ENCODE measurements at regions not wholly inside any gene's neighbourhood (a gene's known extent, or its start where the extent isn't known, plus 50 kb on each side); places are given as distances from the start of the nearest gene placed in this dataset.
A peak's percentile ranks its signal among the peaks of the same experiment; 100 is the strongest.

- no peak for DNase-seq (ENCODE audit: low spot score)
Measured at GRCh38 chr21:41045534-41046268, 122.3 kb upstream of the BACE2 start.

GRCh38 chr21:41048145-41048544 lies 119.8 kb upstream of the BACE2 start:
- no peak for DNase-seq (ENCODE audit: low spot score)

GRCh38 chr21:41048623-41049022 lies 119.3 kb upstream of the BACE2 start:
- no peak for DNase-seq (ENCODE audit: low spot score)

GRCh38 chr21:41052820-41053555 lies 115.0 kb upstream of the BACE2 start:
- no peak for DNase-seq (ENCODE audit: low spot score)

- no peak for DNase-seq (ENCODE audit: low spot score)
Measured at GRCh38 chr21:41054018-41054578, 113.9 kb upstream of the BACE2 start.

GRCh38 chr21:41055266-41055665 lies 112.7 kb upstream of the BACE2 start:
- no peak for DNase-seq (ENCODE audit: low spot score)

- DNase-seq (ENCODE audit: low spot score) = no peak
Measured at GRCh38 chr21:41059871-41060270, 108.1 kb upstream of the BACE2 start.

GRCh38 chr21:41061701-41062100 lies 106.3 kb upstream of the BACE2 start:
- no peak for DNase-seq (ENCODE audit: low spot score)

- peak; percentile 21 for DNase-seq (ENCODE audit: low spot score)
Measured at GRCh38 chr21:41064334-41064791, 103.6 kb upstream of the BACE2 start.

- DNase-seq (ENCODE audit: low spot score) = no peak
Measured at GRCh38 chr21:41064951-41065350, 103.0 kb upstream of the BACE2 start.

GRCh38 chr21:41065539-41065938 lies 102.4 kb upstream of the BACE2 start:
- DNase-seq (ENCODE audit: low spot score) = no peak

- DNase-seq (ENCODE audit: low spot score) = no peak
Measured at GRCh38 chr21:41066086-41066938, 101.6 kb upstream of the BACE2 start.

- no peak for DNase-seq (ENCODE audit: low spot score)
Measured at GRCh38 chr21:41067709-41068108, 100.3 kb upstream of the BACE2 start.

- peak; percentile 61 for DNase-seq (ENCODE audit: low spot score)
Measured at GRCh38 chr21:41068496-41068895, 99.5 kb upstream of the BACE2 start.

- peak; percentile 81 for DNase-seq (ENCODE audit: low spot score)
Measured at GRCh38 chr21:41068967-41069642, 98.9 kb upstream of the BACE2 start.

GRCh38 chr21:41070284-41070683 lies 97.7 kb upstream of the BACE2 start:
- no peak for DNase-seq (ENCODE audit: low spot score)

- DNase-seq (ENCODE audit: low spot score) = no peak
Measured at GRCh38 chr21:41071258-41072171, 96.4 kb upstream of the BACE2 start.

- DNase-seq (ENCODE audit: low spot score) = no peak
Measured at GRCh38 chr21:41073558-41073957, 94.4 kb upstream of the BACE2 start.

GRCh38 chr21:41074396-41075184 lies 93.4 kb upstream of the BACE2 start:
- DNase-seq (ENCODE audit: low spot score) = no peak

GRCh38 chr21:41075656-41076055 lies 92.3 kb upstream of the BACE2 start:
- no peak for DNase-seq (ENCODE audit: low spot score)

Data from globus pallidus (tissue), 1 donor.